ENCODE measurements at regions not wholly inside any gene's neighbourhood (a gene's known extent, or its start where the extent isn't known, plus 50 kb on each side); places are given as distances from the start of the nearest gene placed in this dataset.
"Not testable (repeated sequence)": the region's sequence is repeated elsewhere in the genome, so short reads cannot be mapped to it uniquely, and the experiment has no call there.

DNA sequence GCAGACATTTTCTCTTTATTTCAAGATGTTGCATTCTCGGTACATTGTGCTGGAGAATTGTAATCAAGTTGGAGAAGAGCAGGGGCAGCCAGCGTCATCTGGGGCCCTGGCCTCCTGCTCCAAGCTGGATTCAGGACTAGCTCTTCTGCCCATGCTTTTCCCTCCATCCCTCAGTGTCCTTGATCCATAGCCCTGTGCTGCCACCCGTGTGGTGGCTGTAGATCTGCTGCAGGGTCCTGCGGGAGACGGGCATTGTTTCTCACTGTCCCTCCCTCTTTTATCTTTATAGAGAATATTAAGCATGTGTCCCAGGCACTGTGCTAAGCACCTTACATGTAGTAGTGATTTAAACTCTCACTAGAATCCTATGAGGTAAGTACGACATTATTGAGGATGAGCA lies 60.5 kb upstream of the HAND1 start:
- no peak overlapping the region for H3K4me2 ChIP-seq (ENCODE audit: low read length)
- H3K9ac ChIP-seq (ENCODE audit: low read length): no peak overlapping the region
- no peaks in the 10 kb centered on the region for H3F3A ChIP-seq (ENCODE audit: insufficient read depth, low read length, poor library complexity, severe bottlenecking)
- no peaks in the 10 kb centered on the region for H3K9me3 ChIP-seq (ENCODE audit: low read length)
- no peak for TF ChIP-seq TAF1 (IDR thresholded peaks at IDR 0.05; ENCODE audit: low read depth)
- TF ChIP-seq SMC3 (conservative IDR thresholded peaks at IDR 0.05; ENCODE audit: poor library complexity): no peak
- TF ChIP-seq REST (IDR thresholded peaks at IDR 0.05; ENCODE audit: borderline replicate concordance): no peak
- no peak for TF ChIP-seq EZH2 (IDR thresholded peaks at IDR 0.05; ENCODE audit: borderline replicate concordance, insufficient read depth, low read length, poor library complexity, severe bottlenecking)
- no peak for TF ChIP-seq POLR2AphosphoS5 (IDR thresholded peaks at IDR 0.05)
- TF ChIP-seq, protein P1, sequence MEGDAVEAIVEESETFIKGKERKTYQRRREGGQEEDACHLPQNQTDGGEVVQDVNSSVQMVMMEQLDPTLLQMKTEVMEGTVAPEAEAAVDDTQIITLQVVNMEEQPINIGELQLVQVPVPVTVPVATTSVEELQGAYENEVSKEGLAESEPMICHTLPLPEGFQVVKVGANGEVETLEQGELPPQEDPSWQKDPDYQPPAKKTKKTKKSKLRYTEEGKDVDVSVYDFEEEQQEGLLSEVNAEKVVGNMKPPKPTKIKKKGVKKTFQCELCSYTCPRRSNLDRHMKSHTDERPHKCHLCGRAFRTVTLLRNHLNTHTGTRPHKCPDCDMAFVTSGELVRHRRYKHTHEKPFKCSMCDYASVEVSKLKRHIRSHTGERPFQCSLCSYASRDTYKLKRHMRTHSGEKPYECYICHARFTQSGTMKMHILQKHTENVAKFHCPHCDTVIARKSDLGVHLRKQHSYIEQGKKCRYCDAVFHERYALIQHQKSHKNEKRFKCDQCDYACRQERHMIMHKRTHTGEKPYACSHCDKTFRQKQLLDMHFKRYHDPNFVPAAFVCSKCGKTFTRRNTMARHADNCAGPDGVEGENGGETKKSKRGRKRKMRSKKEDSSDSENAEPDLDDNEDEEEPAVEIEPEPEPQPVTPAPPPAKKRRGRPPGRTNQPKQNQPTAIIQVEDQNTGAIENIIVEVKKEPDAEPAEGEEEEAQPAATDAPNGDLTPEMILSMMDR (IDR thresholded peaks at IDR 0.05; ENCODE audit: poor library complexity, severe bottlenecking): no peak
- no peak for TF ChIP-seq RAD21 (conservative IDR thresholded peaks at IDR 0.05)
- no peak for TF ChIP-seq MXI1 (conservative IDR thresholded peaks at IDR 0.05; ENCODE audit: poor library complexity, severe bottlenecking)
- no peak for TF ChIP-seq EP300 (conservative IDR thresholded peaks at IDR 0.05; ENCODE audit: poor library complexity, severe bottlenecking)
- no peaks in the 10 kb centered on the region for H3K36me3 ChIP-seq (ENCODE audit: insufficient read depth, low read length)
- H3K27me3 ChIP-seq (ENCODE audit: insufficient read depth, low read depth, low read length): no peaks in the 10 kb centered on the region
- no peaks in the 10 kb centered on the region for H4K20me1 ChIP-seq (ENCODE audit: insufficient read depth)
- H3K4me3 ChIP-seq (ENCODE audit: low read length): no peak overlapping the region
- H2AFZ ChIP-seq (ENCODE audit: low read depth, low read length): no peak overlapping the region
- no peak overlapping the region for H3K27ac ChIP-seq (ENCODE audit: low read length)
- no peaks in the 10 kb centered on the region for H3K79me2 ChIP-seq (replicated peaks; ENCODE audit: insufficient read depth, low read length)
- H3K9me2 ChIP-seq (ENCODE audit: insufficient read depth, low read length): no peaks in the 10 kb centered on the region

DNA sequence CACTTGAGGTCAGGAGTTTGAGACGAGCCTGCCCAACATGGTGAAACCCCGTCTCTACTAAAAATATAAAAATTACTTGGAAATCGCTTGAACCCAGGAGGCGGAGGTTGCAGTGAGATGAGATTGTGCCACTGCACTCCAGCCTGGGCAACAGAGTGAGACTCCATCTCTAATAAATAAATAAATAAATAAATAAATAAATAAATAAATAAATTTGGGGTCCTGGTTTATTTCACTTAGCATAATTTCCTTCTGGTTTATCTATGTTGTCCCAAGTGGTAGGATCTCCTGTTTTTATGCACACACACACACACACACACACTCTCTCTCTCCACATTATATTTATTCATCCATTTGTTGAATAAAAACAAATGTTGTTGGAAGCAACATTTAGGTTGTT lies 58.4 kb upstream of the HAND1 start:
- not testable (repeated sequence) for H3K36me3 ChIP-seq (ENCODE audit: insufficient read depth, low read length); H3K79me2 ChIP-seq (replicated peaks; ENCODE audit: insufficient read depth, low read length); H4K20me1 ChIP-seq (ENCODE audit: insufficient read depth); H3K4me3 ChIP-seq (ENCODE audit: low read length); H2AFZ ChIP-seq (ENCODE audit: low read depth, low read length); H3K4me2 ChIP-seq (ENCODE audit: low read length); H3K27me3 ChIP-seq (ENCODE audit: insufficient read depth, low read depth, low read length); H3K9me3 ChIP-seq (ENCODE audit: low read length); H3K27ac ChIP-seq (ENCODE audit: low read length); H3K9ac ChIP-seq (ENCODE audit: low read length); H3K9me2 ChIP-seq (ENCODE audit: insufficient read depth, low read length); H3F3A ChIP-seq (ENCODE audit: insufficient read depth, low read length, poor library complexity, severe bottlenecking)

DNA sequence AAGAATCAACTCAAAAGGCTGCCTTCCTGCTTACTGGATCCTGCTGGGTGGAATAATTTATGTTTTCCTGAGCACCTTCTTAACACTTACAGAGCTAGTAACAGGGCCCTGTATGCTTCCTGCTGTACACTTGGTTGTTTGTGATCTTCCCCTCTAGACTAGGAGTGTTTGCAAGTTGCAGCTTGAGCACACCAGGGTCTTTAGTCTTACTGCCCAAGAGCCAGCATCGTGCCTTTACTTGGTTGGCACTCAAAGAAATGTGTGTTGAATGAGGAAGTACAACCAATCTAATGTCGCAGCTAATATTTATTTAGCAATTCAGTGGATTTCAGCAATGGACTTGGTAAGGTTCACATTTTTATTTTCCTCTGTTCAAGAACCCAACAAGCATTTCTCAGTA lies 57.5 kb upstream of the HAND1 start:
- Histone ChIP-seq H3K27me3 (ENCODE audit: insufficient read depth, low read depth, low read length) (no peaks in the 10 kb centered on the region), H2AFZ (ENCODE audit: low read depth, low read length) (no peak overlapping the region), H3K79me2 (replicated peaks; ENCODE audit: insufficient read depth, low read length) (no peaks in the 10 kb centered on the region), H3K4me2 (ENCODE audit: low read length) (no peak overlapping the region), H3K36me3 (ENCODE audit: insufficient read depth, low read length) (no peaks in the 10 kb centered on the region), H3K4me3 (ENCODE audit: low read length) (no peak overlapping the region), H3F3A (ENCODE audit: insufficient read depth, low read length, poor library complexity, severe bottlenecking) (no peaks in the 10 kb centered on the region), H3K9me2 (ENCODE audit: insufficient read depth, low read length) (no peaks in the 10 kb centered on the region), H3K27ac (ENCODE audit: low read length) (no peak overlapping the region), H3K9me3 (ENCODE audit: low read length) (no peaks in the 10 kb centered on the region), H3K9ac (ENCODE audit: low read length) (no peak overlapping the region), H4K20me1 (ENCODE audit: insufficient read depth) (no peaks in the 10 kb centered on the region)
- TF ChIP-seq SMC3 (conservative IDR thresholded peaks at IDR 0.05; ENCODE audit: poor library complexity) (no peak), POLR2AphosphoS5 (IDR thresholded peaks at IDR 0.05) (no peak), EP300 (conservative IDR thresholded peaks at IDR 0.05; ENCODE audit: poor library complexity, severe bottlenecking) (no peak), MXI1 (conservative IDR thresholded peaks at IDR 0.05; ENCODE audit: poor library complexity, severe bottlenecking) (no peak), TAF1 (IDR thresholded peaks at IDR 0.05; ENCODE audit: low read depth) (no peak), RAD21 (conservative IDR thresholded peaks at IDR 0.05) (no peak), REST (IDR thresholded peaks at IDR 0.05; ENCODE audit: borderline replicate concordance) (no peak), EZH2 (IDR thresholded peaks at IDR 0.05; ENCODE audit: borderline replicate concordance, insufficient read depth, low read length, poor library complexity, severe bottlenecking) (no peak)
- TF ChIP-seq, protein P1 (IDR thresholded peaks at IDR 0.05; ENCODE audit: poor library complexity, severe bottlenecking): no peak
